ENCODE measurements at regions not wholly inside any gene's neighbourhood (a gene's known extent, or its start where the extent isn't known, plus 50 kb on each side); places are given as distances from the start of the nearest gene placed in this dataset.
A peak's percentile ranks its signal among the peaks of the same experiment; 100 is the strongest.

- TF ChIP-seq EGR1 (IDR thresholded peaks at IDR 0.05; ENCODE audit: low read depth in 2 of 2): no peak
- TF ChIP-seq HNF4A (conservative IDR thresholded peaks at IDR 0.05): no peak
- no peak for TF ChIP-seq MAX (IDR thresholded peaks at IDR 0.05)
- TF ChIP-seq, protein P1, sequence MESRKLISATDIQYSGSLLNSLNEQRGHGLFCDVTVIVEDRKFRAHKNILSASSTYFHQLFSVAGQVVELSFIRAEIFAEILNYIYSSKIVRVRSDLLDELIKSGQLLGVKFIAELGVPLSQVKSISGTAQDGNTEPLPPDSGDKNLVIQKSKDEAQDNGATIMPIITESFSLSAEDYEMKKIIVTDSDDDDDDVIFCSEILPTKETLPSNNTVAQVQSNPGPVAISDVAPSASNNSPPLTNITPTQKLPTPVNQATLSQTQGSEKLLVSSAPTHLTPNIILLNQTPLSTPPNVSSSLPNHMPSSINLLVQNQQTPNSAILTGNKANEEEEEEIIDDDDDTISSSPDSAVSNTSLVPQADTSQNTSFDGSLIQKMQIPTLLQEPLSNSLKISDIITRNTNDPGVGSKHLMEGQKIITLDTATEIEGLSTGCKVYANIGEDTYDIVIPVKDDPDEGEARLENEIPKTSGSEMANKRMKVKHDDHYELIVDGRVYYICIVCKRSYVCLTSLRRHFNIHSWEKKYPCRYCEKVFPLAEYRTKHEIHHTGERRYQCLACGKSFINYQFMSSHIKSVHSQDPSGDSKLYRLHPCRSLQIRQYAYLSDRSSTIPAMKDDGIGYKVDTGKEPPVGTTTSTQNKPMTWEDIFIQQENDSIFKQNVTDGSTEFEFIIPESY (IDR thresholded peaks at IDR 0.05): no peak
- TF ChIP-seq, protein P2, sequence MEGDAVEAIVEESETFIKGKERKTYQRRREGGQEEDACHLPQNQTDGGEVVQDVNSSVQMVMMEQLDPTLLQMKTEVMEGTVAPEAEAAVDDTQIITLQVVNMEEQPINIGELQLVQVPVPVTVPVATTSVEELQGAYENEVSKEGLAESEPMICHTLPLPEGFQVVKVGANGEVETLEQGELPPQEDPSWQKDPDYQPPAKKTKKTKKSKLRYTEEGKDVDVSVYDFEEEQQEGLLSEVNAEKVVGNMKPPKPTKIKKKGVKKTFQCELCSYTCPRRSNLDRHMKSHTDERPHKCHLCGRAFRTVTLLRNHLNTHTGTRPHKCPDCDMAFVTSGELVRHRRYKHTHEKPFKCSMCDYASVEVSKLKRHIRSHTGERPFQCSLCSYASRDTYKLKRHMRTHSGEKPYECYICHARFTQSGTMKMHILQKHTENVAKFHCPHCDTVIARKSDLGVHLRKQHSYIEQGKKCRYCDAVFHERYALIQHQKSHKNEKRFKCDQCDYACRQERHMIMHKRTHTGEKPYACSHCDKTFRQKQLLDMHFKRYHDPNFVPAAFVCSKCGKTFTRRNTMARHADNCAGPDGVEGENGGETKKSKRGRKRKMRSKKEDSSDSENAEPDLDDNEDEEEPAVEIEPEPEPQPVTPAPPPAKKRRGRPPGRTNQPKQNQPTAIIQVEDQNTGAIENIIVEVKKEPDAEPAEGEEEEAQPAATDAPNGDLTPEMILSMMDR (IDR thresholded peaks at IDR 0.05; ENCODE audit: low read depth, low read length, missing input control): no peak
- no peak for TF ChIP-seq RAD21 (IDR thresholded peaks at IDR 0.05)
- TF ChIP-seq, protein P3, sequence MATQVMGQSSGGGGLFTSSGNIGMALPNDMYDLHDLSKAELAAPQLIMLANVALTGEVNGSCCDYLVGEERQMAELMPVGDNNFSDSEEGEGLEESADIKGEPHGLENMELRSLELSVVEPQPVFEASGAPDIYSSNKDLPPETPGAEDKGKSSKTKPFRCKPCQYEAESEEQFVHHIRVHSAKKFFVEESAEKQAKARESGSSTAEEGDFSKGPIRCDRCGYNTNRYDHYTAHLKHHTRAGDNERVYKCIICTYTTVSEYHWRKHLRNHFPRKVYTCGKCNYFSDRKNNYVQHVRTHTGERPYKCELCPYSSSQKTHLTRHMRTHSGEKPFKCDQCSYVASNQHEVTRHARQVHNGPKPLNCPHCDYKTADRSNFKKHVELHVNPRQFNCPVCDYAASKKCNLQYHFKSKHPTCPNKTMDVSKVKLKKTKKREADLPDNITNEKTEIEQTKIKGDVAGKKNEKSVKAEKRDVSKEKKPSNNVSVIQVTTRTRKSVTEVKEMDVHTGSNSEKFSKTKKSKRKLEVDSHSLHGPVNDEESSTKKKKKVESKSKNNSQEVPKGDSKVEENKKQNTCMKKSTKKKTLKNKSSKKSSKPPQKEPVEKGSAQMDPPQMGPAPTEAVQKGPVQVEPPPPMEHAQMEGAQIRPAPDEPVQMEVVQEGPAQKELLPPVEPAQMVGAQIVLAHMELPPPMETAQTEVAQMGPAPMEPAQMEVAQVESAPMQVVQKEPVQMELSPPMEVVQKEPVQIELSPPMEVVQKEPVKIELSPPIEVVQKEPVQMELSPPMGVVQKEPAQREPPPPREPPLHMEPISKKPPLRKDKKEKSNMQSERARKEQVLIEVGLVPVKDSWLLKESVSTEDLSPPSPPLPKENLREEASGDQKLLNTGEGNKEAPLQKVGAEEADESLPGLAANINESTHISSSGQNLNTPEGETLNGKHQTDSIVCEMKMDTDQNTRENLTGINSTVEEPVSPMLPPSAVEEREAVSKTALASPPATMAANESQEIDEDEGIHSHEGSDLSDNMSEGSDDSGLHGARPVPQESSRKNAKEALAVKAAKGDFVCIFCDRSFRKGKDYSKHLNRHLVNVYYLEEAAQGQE (IDR thresholded peaks at IDR 0.05): no peak
- no peak for TF ChIP-seq FOXA1 (IDR thresholded peaks at IDR 0.05)
- no peak for TF ChIP-seq YY1 (IDR thresholded peaks at IDR 0.05)
- 75% methylated on average over 4 of the region's 4 CpGs for WGBS
- Histone ChIP-seq H3K4me3 (ENCODE audit: low read depth in 1 of 3, low read length in 3 of 3) (no peak overlapping the region), H3K27me3 (ENCODE audit: control insufficient read depth in 4 of 4, insufficient read depth in 4 of 4, low read length in 3 of 4) (no peaks in the 10 kb centered on the region), H3K27ac (ENCODE audit: low read depth in 1 of 2, low read length in 2 of 2) (no peak overlapping the region), H3K4me1 (ENCODE audit: control insufficient read depth in 4 of 4, insufficient read depth in 4 of 4, low read length in 3 of 4) (peaks cover 0 to 13% (median 10%) of the 10 kb centered on the region in 4 donors), H3K9me3 (ENCODE audit: control insufficient read depth in 4 of 4, low read length in 3 of 4) (no peaks in the 10 kb centered on the region), H3K36me3 (ENCODE audit: control insufficient read depth in 4 of 4, insufficient read depth in 3 of 4, low read depth in 1 of 4, low read length in 3 of 4) (no peaks in the 10 kb centered on the region), H3K9ac (ENCODE audit: low read depth in 1 of 2, low read length in 2 of 2) (no peak overlapping the region)
- DNase-seq (ENCODE audit: low spot score): no peak
Observed at GRCh38 chr14:62303437-62303836, 541.2 kb downstream of the SNAPC1 start.

DNA sequence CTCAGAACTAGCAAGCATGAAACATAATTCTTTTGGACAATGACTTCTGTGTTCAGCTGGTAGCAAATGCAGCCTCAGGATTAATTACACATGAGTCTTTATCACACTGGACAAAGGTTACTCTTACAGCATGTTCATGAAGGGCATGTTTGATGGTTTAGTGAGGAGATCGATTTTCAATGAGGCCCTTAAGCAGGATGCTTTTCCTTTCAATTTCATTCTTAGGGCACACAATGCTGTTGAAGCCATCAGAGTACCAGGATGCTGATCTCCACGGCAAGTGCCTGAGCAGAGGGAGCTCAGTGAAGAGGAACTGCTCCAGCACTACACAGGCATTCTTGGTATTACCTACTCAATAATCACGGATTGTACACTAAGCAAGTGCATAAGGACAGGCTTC is 542.0 kb downstream of the SNAPC1 start:
- Histone ChIP-seq H3K9me3 (ENCODE audit: control insufficient read depth in 4 of 4, low read length in 3 of 4) (no peaks in the 10 kb centered on the region), H3K4me1 (ENCODE audit: control insufficient read depth in 4 of 4, insufficient read depth in 4 of 4, low read length in 3 of 4) (peaks cover 0 to 13% (median 10%) of the 10 kb centered on the region in 4 donors), H3K9ac (ENCODE audit: low read depth in 1 of 2, low read length in 2 of 2) (no peak overlapping the region), H3K36me3 (ENCODE audit: control insufficient read depth in 4 of 4, insufficient read depth in 3 of 4, low read depth in 1 of 4, low read length in 3 of 4) (no peaks in the 10 kb centered on the region), H3K27me3 (ENCODE audit: control insufficient read depth in 4 of 4, insufficient read depth in 4 of 4, low read length in 3 of 4) (no peaks in the 10 kb centered on the region), H3K27ac (ENCODE audit: low read depth in 1 of 2, low read length in 2 of 2) (no peak overlapping the region), H3K4me3 (ENCODE audit: low read depth in 1 of 3, low read length in 3 of 3) (peak overlapping the region in 1 of 3 donors; percentile 17)
- no peak for DNase-seq (ENCODE audit: low spot score)
- WGBS: 38% methylated on average over 3 of the region's 3 CpGs
- TF ChIP-seq FOXA2 (IDR thresholded peaks at IDR 0.05): no peak
- TF ChIP-seq, protein P2 (IDR thresholded peaks at IDR 0.05; ENCODE audit: low read depth, low read length, missing input control): no peak
- TF ChIP-seq HNF4G (IDR thresholded peaks at IDR 0.05): peak; percentile 69
- TF ChIP-seq, protein P1 (IDR thresholded peaks at IDR 0.05): no peak
- TF ChIP-seq TAF1 (conservative IDR thresholded peaks at IDR 0.05): no peak
- TF ChIP-seq RAD21 (IDR thresholded peaks at IDR 0.05): peak in 1 of 2 donors; percentile 18
- TF ChIP-seq RXRA (IDR thresholded peaks at IDR 0.05): peak in 1 of 2 donors; percentile 43
- no peak for TF ChIP-seq FOXA1 (IDR thresholded peaks at IDR 0.05)
- peak; percentile 85 to 89 for TF ChIP-seq HNF4A (conservative IDR thresholded peaks at IDR 0.05)
- TF ChIP-seq ATF3 (IDR thresholded peaks at IDR 0.05): peak; percentile 67
- peak; percentile 23 to 36 for TF ChIP-seq JUND (IDR thresholded peaks at IDR 0.05)
- peak; percentile 41 for TF ChIP-seq MAX (IDR thresholded peaks at IDR 0.05)
- TF ChIP-seq YY1 (IDR thresholded peaks at IDR 0.05): peak; percentile 51
